A549 (cell line): ENCODE measurements at regions not wholly inside any gene's neighbourhood (a gene's known extent, or its start where the extent isn't known, plus 50 kb on each side); places are given as distances from the start of the nearest gene placed in this dataset.

Experiments
- CHD4 ChIP-seq: fragments of 200-600 bp; sonication (generic); IDR thresholded peaks from 2 replicates; pipeline ENCODE4 v1.6.1; 2016; ENCODE audit warnings: antibody characterized with exemption, mild to moderate bottlenecking, borderline replicate concordance
- CTCF ChIP-seq: fragments of >200 bp; sonication (Bioruptor Twin); formaldehyde crosslinking; IDR thresholded peaks from 3 replicates; pipeline ENCODE4 v1.5.1; 2016
- ELK1 ChIP-seq: fragments of 150-350 bp; IDR thresholded peaks from 2 replicates; pipeline ENCODE4 v1.6.1; 2014; ENCODE audit warnings: low read depth, mild to moderate bottlenecking, low read length
- ESRRA ChIP-seq: fragments of 150-350 bp; IDR thresholded peaks from 2 replicates; pipeline ENCODE4 v1.6.1; 2014; ENCODE audit warnings: mild to moderate bottlenecking, low read length, borderline replicate concordance
- HDAC2 ChIP-seq: fragments of 200-600 bp; sonication (generic); IDR thresholded peaks from 2 replicates; pipeline ENCODE4 v1.6.1; 2016
- JUNB ChIP-seq: fragments of >200 bp; sonication (Bioruptor Twin); formaldehyde crosslinking; IDR thresholded peaks from 2 replicates; pipeline ENCODE4 v1.6.1; 2016
- KDM1A ChIP-seq: fragments of 200-600 bp; sonication (generic); IDR thresholded peaks from 2 replicates; pipeline ENCODE4 v1.6.1; 2016; ENCODE audit warnings: low read depth, mild to moderate bottlenecking
- MAX ChIP-seq: IDR thresholded peaks from 2 replicates; pipeline ENCODE4 v1.6.1; 2012
- NPAS2 ChIP-seq: fragments of 250-450 bp; sonication (Bioruptor Pico); IDR thresholded peaks from 2 replicates; pipeline ENCODE4 v1.8.0; 2022; ENCODE audit warnings: mild to moderate bottlenecking, moderate library complexity, borderline replicate concordance
- POLR2A ChIP-seq: IDR thresholded peaks from 2 replicates; pipeline ENCODE4 v1.6.1; 2012; ENCODE audit warnings: mild to moderate bottlenecking, low read length
- RCOR1 ChIP-seq: fragments of 150-350 bp; IDR thresholded peaks from 2 replicates; pipeline ENCODE4 v1.6.1; 2014; ENCODE audit warnings: antibody characterized with exemption, low read length, low read depth
- REST ChIP-seq: fragments of 200-600 bp; sonication (generic); IDR thresholded peaks from 2 replicates; pipeline ENCODE4 v1.6.1; 2016; ENCODE audit warnings: antibody characterized with exemption, mild to moderate bottlenecking, moderate library complexity
- USF2 ChIP-seq: fragments of 450-650 bp; IDR thresholded peaks from 2 replicates; pipeline ENCODE4 v1.6.1; 2014; ENCODE audit warnings: antibody characterized with exemption

DNA sequence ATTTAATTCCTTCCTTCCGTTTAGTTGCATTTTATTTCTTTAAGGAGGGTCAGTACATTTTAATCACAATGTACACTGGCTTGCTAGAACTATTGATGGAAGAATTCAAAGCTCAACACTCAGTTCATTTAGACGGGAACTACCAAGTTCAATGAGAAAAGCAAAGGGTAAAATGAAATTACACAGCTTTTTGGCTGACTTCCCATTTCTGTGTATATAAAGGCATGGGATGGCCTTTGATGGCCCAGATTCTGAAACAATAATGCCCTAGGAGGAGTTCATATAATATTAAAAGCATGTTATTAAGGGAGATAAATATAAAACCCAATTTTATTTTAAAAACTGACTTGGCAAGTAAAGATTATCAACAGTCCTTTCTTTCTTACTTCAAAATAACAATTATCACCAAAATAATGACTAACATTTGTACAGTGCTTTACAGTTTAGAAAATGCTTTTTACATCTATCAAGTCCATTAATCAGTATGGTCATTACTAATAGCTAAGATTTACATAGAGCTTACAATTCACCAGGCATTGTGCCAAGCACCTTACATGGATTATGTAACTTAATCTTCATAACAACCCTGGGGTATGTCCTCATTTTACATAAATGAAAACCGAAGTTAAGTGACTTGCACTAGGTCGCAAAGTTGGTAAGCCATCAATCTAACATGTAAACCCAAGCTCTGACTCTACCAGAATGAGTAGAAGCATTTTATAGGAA lies 402.4 kb downstream of the OMA1 start:
- TF ChIP-seq CTCF (no peak), MAX (no peak), POLR2A (no peak), USF2 (no peak), JUNB (no peak), REST (no peak), CHD4 (no peak), RCOR1 (no peak), ELK1 (no peak), HDAC2 (no peak), NPAS2 (CRISPR knock-in tag) (no peak), KDM1A (no peak), ESRRA (no peak)
